Keratinocyte (primary cell): ENCODE measurements at regions not wholly inside any gene's neighbourhood (a gene's known extent, or its start where the extent isn't known, plus 50 kb on each side); places are given as distances from the start of the nearest gene placed in this dataset.
A peak's percentile ranks its signal among the peaks of the same experiment; 100 is the strongest.

ENCODE experiments used
- DNase-seq: peaks from one replicate; pipeline ENCODE4 v3.0.0-alpha.2; 2011; ENCODE audit warnings: low read depth, missing footprints, low spot score
- FAIRE-seq: peaks from 2 replicates; lab custom pipeline; 2011; peaks lifted over from hg19 to GRCh38; lab: Jason Lieb, UNC
- H2AFZ ChIP-seq: 2 replicates; pipeline ENCODE4 v1.6.0; 2012; ENCODE audit warnings: low read length, control low read depth, inconsistent platforms; ENCODE audit not compliant: control insufficient read depth
- H3K27ac ChIP-seq: 2 replicates; pipeline ENCODE4 v1.5.1; 2011; ENCODE audit warnings: low read length; ENCODE audit not compliant: control insufficient read depth, insufficient read depth
- H3K27me3 ChIP-seq: 3 replicates; pipeline ENCODE4 v1.6.0; 2011; ENCODE audit warnings: low read length; ENCODE audit not compliant: control insufficient read depth, insufficient read depth; ENCODE audit errors: extremely low read depth
- H3K36me3 ChIP-seq, 2 experiments: 2 replicates in 1 of 2; 3 replicates in 1 of 2; pipeline ENCODE4 v1.5.1; 2011; ENCODE audit warnings: low read length in 2 of 2, mild to moderate bottlenecking in 1 of 2; ENCODE audit not compliant: control insufficient read depth in 2 of 2, insufficient read depth in 2 of 2; ENCODE audit errors: extremely low read depth in 1 of 2
- H3K4me1 ChIP-seq: 3 replicates; pipeline ENCODE4 v1.5.1; 2011; ENCODE audit warnings: low read length; ENCODE audit not compliant: control insufficient read depth, insufficient read depth; ENCODE audit errors: extremely low read depth
- H3K4me2 ChIP-seq: 3 replicates; pipeline ENCODE4 v1.6.0; 2011; ENCODE audit warnings: low read depth, low read length; ENCODE audit not compliant: control insufficient read depth, insufficient read depth; ENCODE audit errors: extremely low read depth
- H3K4me3 ChIP-seq, 3 experiments: fragments of 200-600 bp in 1 of 3; sonication (generic) in 1 of 3; 2 replicates in 2 of 3; 3 replicates in 1 of 3; pipeline ENCODE4 v1.5.1; 2011 to 2016; ENCODE audit warnings: low read length in 3 of 3, mild to moderate bottlenecking in 3 of 3, control low read depth in 2 of 3, inconsistent platforms in 1 of 3, low read depth in 1 of 3, mixed read lengths in 1 of 3, mixed run types in 1 of 3, moderate library complexity in 1 of 3; ENCODE audit not compliant: control insufficient read depth in 2 of 3, insufficient read depth in 2 of 3; ENCODE audit errors: extremely low read depth in 1 of 3
- H3K79me2 ChIP-seq: 2 replicates; pipeline ENCODE4 v1.6.0; 2012; ENCODE audit warnings: low read length; ENCODE audit not compliant: control insufficient read depth, insufficient read depth
- H3K9ac ChIP-seq: 3 replicates; pipeline ENCODE4 v1.6.0; 2011; ENCODE audit warnings: low read length; ENCODE audit not compliant: control insufficient read depth, insufficient read depth; ENCODE audit errors: extremely low read depth
- H3K9me1 ChIP-seq: 3 replicates; pipeline ENCODE4 v1.6.0; 2011; ENCODE audit warnings: low read length; ENCODE audit not compliant: control insufficient read depth, insufficient read depth; ENCODE audit errors: extremely low read depth
- H3K9me3 ChIP-seq: 2 replicates; pipeline ENCODE4 v1.5.1; 2012; ENCODE audit warnings: low read depth, low read length; ENCODE audit not compliant: control insufficient read depth
- H4K20me1 ChIP-seq: 3 replicates; pipeline ENCODE4 v1.6.0; 2011; ENCODE audit warnings: low read length; ENCODE audit not compliant: control insufficient read depth, insufficient read depth; ENCODE audit errors: extremely low read depth
- CTCF ChIP-seq, 3 experiments: IDR thresholded peaks in 1 of 3; conservative IDR thresholded peaks in 1 of 3; optimal IDR thresholded peaks in 1 of 3; 2 replicates in 2 of 3; 3 replicates in 1 of 3; pipeline versions ENCODE3 to v1.5.1; 2011; ENCODE audit warnings: low read length in 3 of 3, mild to moderate bottlenecking in 3 of 3, moderate library complexity in 2 of 3, control low read depth in 1 of 3, inconsistent platforms in 1 of 3; ENCODE audit not compliant: insufficient read depth in 2 of 3; ENCODE audit errors: extremely low read depth in 1 of 3
- EZH2 ChIP-seq: IDR thresholded peaks from one replicate; pipeline ENCODE4 v1.6.1; 2012; ENCODE audit warnings: inconsistent platforms, mild to moderate bottlenecking, low read length, moderate library complexity
- dilution Hi-C: fragments of 300-500 bp; cut with MboI; formaldehyde crosslinking; loops from one replicate; pipeline ENCODE4 v1.7.0; 2020; ENCODE audit warnings: low sequenced_read_pairs; ENCODE audit not compliant: extremely low pct_ligation_motif_present

- no peak overlapping the region for H3K4me2 ChIP-seq
- no peak overlapping the region for H3K27ac ChIP-seq
- no peak overlapping the region for H3K9ac ChIP-seq
- TF ChIP-seq CTCF (optimal IDR thresholded peaks at IDR 0.05 in 1 of 3, IDR thresholded peaks at IDR 0.05 in 1 of 3, conservative IDR thresholded peaks at IDR 0.05 in 1 of 3; ENCODE audit: extremely low read depth in 1 of 3, insufficient read depth in 2 of 3, low read length in 3 of 3) (no peak), EZH2 (no peak)
- no peak for FAIRE-seq
- no peaks in the 10 kb centered on the region for H3K36me3 ChIP-seq
- H3K4me3 ChIP-seq = no peak overlapping the region
- H3K27me3 ChIP-seq = no peaks in the 10 kb centered on the region
- dilution Hi-C loops = no loop called here
- H3K4me1 ChIP-seq = no peaks in the 10 kb centered on the region
- H3K9me3 ChIP-seq = peaks cover 4% of the 10 kb centered on the region
- H2AFZ ChIP-seq = peak overlapping the region; percentile 30
- H3K9me1 ChIP-seq = no peaks in the 10 kb centered on the region
- no peak for DNase-seq
- no peaks in the 10 kb centered on the region for H3K79me2 ChIP-seq
- no peaks in the 10 kb centered on the region for H4K20me1 ChIP-seq
Measured at GRCh38 chr13:85462792-85463425, 336.3 kb downstream of the SLITRK6 start.

GRCh38 chr13:85461621-85462020, 337.6 kb downstream of the SLITRK6 start:
- no peaks in the 10 kb centered on the region for H3K36me3 ChIP-seq
- dilution Hi-C loops = no loop called here
- no peak overlapping the region for H3K9ac ChIP-seq
- H3K4me1 ChIP-seq = no peaks in the 10 kb centered on the region
- H4K20me1 ChIP-seq = no peaks in the 10 kb centered on the region
- no peak overlapping the region for H3K4me3 ChIP-seq
- DNase-seq (no peak), FAIRE-seq (no peak)
- no peak overlapping the region for H3K27ac ChIP-seq
- H3K9me1 ChIP-seq = no peaks in the 10 kb centered on the region
- no peaks in the 10 kb centered on the region for H3K79me2 ChIP-seq
- H3K9me3 ChIP-seq = peaks cover 9% of the 10 kb centered on the region
- H3K4me2 ChIP-seq = no peak overlapping the region
- no peak for TF ChIP-seq CTCF (optimal IDR thresholded peaks at IDR 0.05 in 1 of 3, IDR thresholded peaks at IDR 0.05 in 1 of 3, conservative IDR thresholded peaks at IDR 0.05 in 1 of 3; ENCODE audit: extremely low read depth in 1 of 3, insufficient read depth in 2 of 3, low read length in 3 of 3)
- TF ChIP-seq EZH2 = no peak
- no peaks in the 10 kb centered on the region for H3K27me3 ChIP-seq
- no peak overlapping the region for H2AFZ ChIP-seq
